ENCODE measurements at regions not wholly inside any gene's neighbourhood (a gene's known extent, or its start where the extent isn't known, plus 50 kb on each side); places are given as distances from the start of the nearest gene placed in this dataset.

DNA sequence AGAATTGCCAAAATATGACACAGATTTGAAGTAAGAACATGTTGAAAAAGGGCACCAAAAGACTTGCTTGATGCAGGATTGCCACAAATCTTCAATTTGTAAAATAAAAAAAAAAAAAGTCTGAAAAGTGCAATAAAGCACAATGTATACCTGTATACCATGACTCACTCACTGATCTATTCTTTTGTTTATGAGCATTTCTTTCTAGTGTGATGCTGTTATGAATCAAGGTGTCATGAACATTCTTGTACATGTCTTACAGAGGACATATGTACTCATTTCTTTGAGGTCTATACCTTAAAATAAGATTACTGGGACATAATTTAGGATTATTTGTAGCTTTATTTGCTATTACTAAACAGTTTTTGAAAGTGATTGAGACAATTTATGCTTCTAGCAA is 464.9 kb upstream of the RBMS3 start:
- H3K27me3 Mint-ChIP-seq (ENCODE audit: low read depth) = no peaks in the 10 kb centered on the region
- TF ChIP-seq, protein P1, sequence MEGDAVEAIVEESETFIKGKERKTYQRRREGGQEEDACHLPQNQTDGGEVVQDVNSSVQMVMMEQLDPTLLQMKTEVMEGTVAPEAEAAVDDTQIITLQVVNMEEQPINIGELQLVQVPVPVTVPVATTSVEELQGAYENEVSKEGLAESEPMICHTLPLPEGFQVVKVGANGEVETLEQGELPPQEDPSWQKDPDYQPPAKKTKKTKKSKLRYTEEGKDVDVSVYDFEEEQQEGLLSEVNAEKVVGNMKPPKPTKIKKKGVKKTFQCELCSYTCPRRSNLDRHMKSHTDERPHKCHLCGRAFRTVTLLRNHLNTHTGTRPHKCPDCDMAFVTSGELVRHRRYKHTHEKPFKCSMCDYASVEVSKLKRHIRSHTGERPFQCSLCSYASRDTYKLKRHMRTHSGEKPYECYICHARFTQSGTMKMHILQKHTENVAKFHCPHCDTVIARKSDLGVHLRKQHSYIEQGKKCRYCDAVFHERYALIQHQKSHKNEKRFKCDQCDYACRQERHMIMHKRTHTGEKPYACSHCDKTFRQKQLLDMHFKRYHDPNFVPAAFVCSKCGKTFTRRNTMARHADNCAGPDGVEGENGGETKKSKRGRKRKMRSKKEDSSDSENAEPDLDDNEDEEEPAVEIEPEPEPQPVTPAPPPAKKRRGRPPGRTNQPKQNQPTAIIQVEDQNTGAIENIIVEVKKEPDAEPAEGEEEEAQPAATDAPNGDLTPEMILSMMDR (conservative IDR thresholded peaks at IDR 0.05) = no peak

DNA sequence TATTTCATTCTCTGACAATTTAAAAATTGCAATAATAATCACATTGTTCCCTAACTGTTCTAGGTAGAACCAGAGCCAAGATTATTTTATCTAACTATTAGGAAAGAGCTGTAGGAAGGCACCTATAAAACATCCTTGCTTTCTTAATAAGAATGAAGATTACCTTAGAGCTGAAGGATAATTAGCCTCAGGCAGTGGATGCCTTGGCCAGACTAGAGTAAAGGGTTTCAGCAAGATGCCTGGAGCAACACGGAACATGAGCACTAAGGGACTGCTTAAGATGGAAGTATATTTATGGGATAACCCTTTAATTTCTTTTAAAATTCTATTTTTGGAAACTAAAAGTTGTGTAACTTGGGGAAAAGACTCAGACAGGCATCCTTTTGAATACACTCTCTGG is 456.6 kb upstream of the RBMS3 start:
- no peak for DNase-seq (ENCODE audit: low read depth, low spot score)
- H3K9me3 Mint-ChIP-seq = peaks cover under 1% of the 10 kb centered on the region
- TF ChIP-seq, protein P1 (conservative IDR thresholded peaks at IDR 0.05) = no peak
- H3K27ac Mint-ChIP-seq (ENCODE audit: unreplicated experiment) = no peak overlapping the region
- no peaks in the 10 kb centered on the region for H3K36me3 Mint-ChIP-seq (ENCODE audit: low read depth)
- no peak overlapping the region for H3K4me3 Mint-ChIP-seq
- no peaks in the 10 kb centered on the region for H3K4me1 Mint-ChIP-seq
- H3K27me3 Mint-ChIP-seq (ENCODE audit: low read depth) = no peaks in the 10 kb centered on the region

More for the DNA sequence above, 464.9 kb upstream of the RBMS3 start:
- H3K4me1 Mint-ChIP-seq = no peaks in the 10 kb centered on the region
- H3K9me3 Mint-ChIP-seq = peaks cover 3% of the 10 kb centered on the region
- DNase-seq (ENCODE audit: low read depth, low spot score) = no peak
- no peak overlapping the region for H3K27ac Mint-ChIP-seq (ENCODE audit: unreplicated experiment)
- no peak overlapping the region for H3K4me3 Mint-ChIP-seq
- no peaks in the 10 kb centered on the region for H3K36me3 Mint-ChIP-seq (ENCODE audit: low read depth)

DNA sequence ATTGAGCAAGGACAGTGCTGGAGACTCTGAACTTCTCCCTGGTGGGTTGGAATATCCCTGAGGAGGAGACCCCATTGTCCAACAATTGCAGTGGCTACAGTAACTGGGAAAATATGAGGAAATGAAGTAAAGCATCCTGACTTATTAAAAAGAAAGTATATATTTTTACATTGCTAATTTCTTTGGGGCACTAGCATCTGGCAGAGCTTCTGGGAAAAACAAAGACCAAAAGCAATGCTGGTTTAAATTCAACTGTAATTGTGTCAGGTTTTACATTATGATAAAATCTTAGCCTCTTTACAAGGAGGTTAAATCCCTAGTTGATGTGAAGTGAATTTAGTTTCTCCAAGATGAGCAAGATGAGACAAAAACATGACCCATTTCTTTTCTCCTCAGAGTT is 454.0 kb upstream of the RBMS3 start:
- DNase-seq (ENCODE audit: low read depth, low spot score) = no peak
- no peaks in the 10 kb centered on the region for H3K4me1 Mint-ChIP-seq
- no peaks in the 10 kb centered on the region for H3K36me3 Mint-ChIP-seq (ENCODE audit: low read depth)
- no peaks in the 10 kb centered on the region for H3K27me3 Mint-ChIP-seq (ENCODE audit: low read depth)
- TF ChIP-seq, protein P1 (conservative IDR thresholded peaks at IDR 0.05) = no peak
- no peak overlapping the region for H3K27ac Mint-ChIP-seq (ENCODE audit: unreplicated experiment)
- H3K4me3 Mint-ChIP-seq = no peak overlapping the region
- H3K9me3 Mint-ChIP-seq = peaks cover 7% of the 10 kb centered on the region

DNA sequence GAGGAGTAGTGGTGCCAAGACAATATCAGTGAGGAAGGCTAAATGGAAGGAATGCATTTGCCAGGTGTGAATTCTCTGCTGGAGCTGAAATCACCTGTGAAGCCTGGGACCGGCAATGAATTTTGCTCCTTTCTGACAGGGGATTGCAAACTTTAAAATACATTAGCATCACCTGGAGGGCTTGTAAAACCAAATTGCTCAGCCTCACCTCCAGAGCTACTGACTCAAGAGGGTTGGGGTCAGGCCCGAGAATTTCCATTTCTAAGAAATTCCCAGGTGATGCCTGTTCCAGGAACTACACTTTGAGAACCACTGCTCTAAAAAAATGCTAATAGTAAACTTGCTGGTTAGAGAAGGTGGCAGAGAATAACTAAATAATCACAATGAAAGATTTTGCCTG is 445.6 kb upstream of the RBMS3 start:
- Mint-ChIP-seq H3K27me3 (ENCODE audit: low read depth) (peaks cover 9% of the 10 kb centered on the region), H3K4me1 (no peaks in the 10 kb centered on the region), H3K27ac (ENCODE audit: unreplicated experiment) (no peak overlapping the region), H3K36me3 (ENCODE audit: low read depth) (no peaks in the 10 kb centered on the region), H3K9me3 (peaks cover 2% of the 10 kb centered on the region), H3K4me3 (no peak overlapping the region)
- no peak for DNase-seq (ENCODE audit: low read depth, low spot score)
- TF ChIP-seq, protein P1 (conservative IDR thresholded peaks at IDR 0.05) = no peak

DNA sequence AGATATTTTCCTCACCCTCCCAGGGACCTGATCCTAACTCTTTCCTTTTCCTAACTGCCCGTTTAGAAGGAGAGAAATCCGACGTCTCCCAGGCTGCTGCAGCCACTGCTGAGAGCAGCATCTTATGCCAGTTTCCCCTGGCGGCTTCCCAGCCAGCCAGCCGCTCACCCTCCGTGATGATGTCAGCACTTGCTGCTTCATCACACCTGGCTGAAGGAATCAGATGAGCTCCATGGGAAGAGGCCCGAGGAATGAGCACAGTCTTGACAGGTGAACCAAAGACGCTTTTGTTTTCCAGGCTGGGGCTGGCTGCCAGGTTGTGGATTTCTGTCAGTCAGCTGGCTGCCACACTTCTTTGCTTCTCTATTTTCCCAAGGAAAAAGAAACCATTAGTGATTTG is 445.1 kb upstream of the RBMS3 start:
- no peaks in the 10 kb centered on the region for H3K4me1 Mint-ChIP-seq
- H3K4me3 Mint-ChIP-seq = no peak overlapping the region
- DNase-seq (ENCODE audit: low read depth, low spot score) = no peak
- H3K27ac Mint-ChIP-seq (ENCODE audit: unreplicated experiment) = no peak overlapping the region
- peaks cover 9% of the 10 kb centered on the region for H3K27me3 Mint-ChIP-seq (ENCODE audit: low read depth)
- H3K9me3 Mint-ChIP-seq = no peaks in the 10 kb centered on the region
- TF ChIP-seq, protein P1 (conservative IDR thresholded peaks at IDR 0.05) = no peak
- no peaks in the 10 kb centered on the region for H3K36me3 Mint-ChIP-seq (ENCODE audit: low read depth)

DNA sequence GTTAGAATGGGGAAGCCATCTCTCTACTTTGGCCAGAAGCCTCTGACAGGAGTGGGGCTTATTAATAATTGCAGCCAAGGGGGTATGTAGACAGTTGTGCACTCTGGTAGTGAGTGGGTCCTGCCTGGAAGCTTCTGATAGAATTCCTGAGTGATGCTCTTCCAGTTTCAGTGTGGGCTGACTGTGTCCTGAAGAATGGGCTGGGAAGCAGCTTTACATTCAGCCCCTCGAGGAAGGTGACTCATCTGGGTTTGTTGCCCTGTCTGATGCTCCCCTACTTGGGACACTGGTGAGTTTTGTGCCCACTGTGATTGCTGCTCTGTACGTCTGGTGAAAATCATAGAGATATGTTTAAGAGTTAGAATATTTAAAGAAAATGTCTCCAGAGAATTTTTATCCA is 444.7 kb upstream of the RBMS3 start:
- Mint-ChIP-seq H3K36me3 (ENCODE audit: low read depth) (no peaks in the 10 kb centered on the region), H3K4me1 (no peaks in the 10 kb centered on the region), H3K27me3 (ENCODE audit: low read depth) (peaks cover 9% of the 10 kb centered on the region), H3K9me3 (no peaks in the 10 kb centered on the region), H3K4me3 (no peak overlapping the region), H3K27ac (ENCODE audit: unreplicated experiment) (no peak overlapping the region)
- no peak for DNase-seq (ENCODE audit: low read depth, low spot score)
- TF ChIP-seq, protein P1 (conservative IDR thresholded peaks at IDR 0.05) = no peak
